ENCODE measurements at regions not wholly inside any gene's neighbourhood (a gene's known extent, or its start where the extent isn't known, plus 50 kb on each side); places are given as distances from the start of the nearest gene placed in this dataset.

DNA sequence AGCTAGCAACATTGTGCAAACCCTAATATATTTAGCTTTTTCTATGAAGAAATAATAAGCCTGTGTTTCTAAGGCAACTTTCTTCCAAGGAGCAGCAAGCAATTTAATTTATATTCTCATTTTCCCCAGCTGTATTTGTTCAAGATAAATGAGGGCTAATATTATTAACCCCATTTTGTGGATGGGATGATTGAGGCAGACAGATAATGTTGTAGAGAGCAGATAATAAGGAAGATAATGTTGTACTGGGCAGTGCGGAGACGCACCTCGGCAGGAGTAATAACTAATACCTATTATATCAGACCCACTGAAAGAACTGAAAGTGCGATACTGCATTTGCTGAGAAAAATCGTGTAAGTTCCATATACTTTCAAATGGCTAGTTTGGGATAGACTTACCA lies 344.1 kb upstream of the FANCL start:
- no peaks in the 10 kb centered on the region for H3K27me3 ChIP-seq (replicated peaks in 1 of 4; ENCODE audit: control extremely low read depth in 1 of 4, control insufficient read depth in 3 of 4, insufficient read depth in 4 of 4, low read length in 3 of 4)
- Mint-ChIP-seq H3K27me3 (no peaks in the 10 kb centered on the region), H3K9me3 (ENCODE audit: insufficient read depth) (no peaks in the 10 kb centered on the region), H3K27ac (no peak overlapping the region), H3K4me3 (no peak overlapping the region), H3K4me1 (no peaks in the 10 kb centered on the region)
- intact Hi-C loops (cut with micrococcal nuclease), result no loop called here
- WGBS (ENCODE audit: insufficient coverage), result no CpG with 5 or more reads among the region's 5 CpGs
- ATAC-seq (ENCODE audit: low read depth) (no peak), DNase-seq (no peak)
- no peaks in the 10 kb centered on the region for H4K20me1 ChIP-seq (ENCODE audit: control insufficient read depth, insufficient read depth, low read length, poor library complexity, severe bottlenecking)
- ChIA-PET POLR2A (no interaction called here), CTCF (interaction anchor here (0.5 kb wide), 1 partner anchor 14 kb away, joined by 4 read pairs; no protein-coding TSS in a partner anchor)
- no peaks in the 10 kb centered on the region for H3K79me2 ChIP-seq (ENCODE audit: control insufficient read depth, insufficient read depth, low read length)
- no peak overlapping the region for H3K4me3 ChIP-seq (ENCODE audit: control extremely low read depth in 1 of 5, extremely low read depth in 1 of 5, insufficient read depth in 1 of 5, low read depth in 2 of 5, low read length in 4 of 5)
- H3K9ac ChIP-seq (ENCODE audit: low read length), result no peak overlapping the region
- TF ChIP-seq, protein P1, sequence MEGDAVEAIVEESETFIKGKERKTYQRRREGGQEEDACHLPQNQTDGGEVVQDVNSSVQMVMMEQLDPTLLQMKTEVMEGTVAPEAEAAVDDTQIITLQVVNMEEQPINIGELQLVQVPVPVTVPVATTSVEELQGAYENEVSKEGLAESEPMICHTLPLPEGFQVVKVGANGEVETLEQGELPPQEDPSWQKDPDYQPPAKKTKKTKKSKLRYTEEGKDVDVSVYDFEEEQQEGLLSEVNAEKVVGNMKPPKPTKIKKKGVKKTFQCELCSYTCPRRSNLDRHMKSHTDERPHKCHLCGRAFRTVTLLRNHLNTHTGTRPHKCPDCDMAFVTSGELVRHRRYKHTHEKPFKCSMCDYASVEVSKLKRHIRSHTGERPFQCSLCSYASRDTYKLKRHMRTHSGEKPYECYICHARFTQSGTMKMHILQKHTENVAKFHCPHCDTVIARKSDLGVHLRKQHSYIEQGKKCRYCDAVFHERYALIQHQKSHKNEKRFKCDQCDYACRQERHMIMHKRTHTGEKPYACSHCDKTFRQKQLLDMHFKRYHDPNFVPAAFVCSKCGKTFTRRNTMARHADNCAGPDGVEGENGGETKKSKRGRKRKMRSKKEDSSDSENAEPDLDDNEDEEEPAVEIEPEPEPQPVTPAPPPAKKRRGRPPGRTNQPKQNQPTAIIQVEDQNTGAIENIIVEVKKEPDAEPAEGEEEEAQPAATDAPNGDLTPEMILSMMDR (IDR thresholded peaks at IDR 0.05), result no peak
- TF ChIP-seq EZH2 (IDR thresholded peaks at IDR 0.05; ENCODE audit: borderline replicate concordance, insufficient read depth, low read depth, low read length, poor library complexity, severe bottlenecking), result no peak
- H3K9me3 ChIP-seq (ENCODE audit: control extremely low read depth in 1 of 3, control insufficient read depth in 2 of 3, insufficient read depth in 1 of 3, low read length in 2 of 3), result no peaks in the 10 kb centered on the region
- no peak overlapping the region for H3K27ac ChIP-seq (ENCODE audit: low read length in 2 of 2)
- no peak overlapping the region for H2AFZ ChIP-seq (ENCODE audit: insufficient read depth, low read depth, low read length, poor library complexity, severe bottlenecking)
- no peaks in the 10 kb centered on the region for H3K4me1 ChIP-seq (ENCODE audit: control insufficient read depth in 2 of 2, insufficient read depth in 2 of 2, low read length in 2 of 2)
- no peak overlapping the region for H3K4me2 ChIP-seq (replicated peaks; ENCODE audit: low read depth, low read length, poor library complexity, severe bottlenecking)
- no peaks in the 10 kb centered on the region for H3K36me3 ChIP-seq (replicated peaks in 1 of 2; ENCODE audit: control extremely low read depth in 1 of 2, control insufficient read depth in 1 of 2, extremely low read depth in 1 of 2, insufficient read depth in 2 of 2, low read length in 1 of 2)

DNA sequence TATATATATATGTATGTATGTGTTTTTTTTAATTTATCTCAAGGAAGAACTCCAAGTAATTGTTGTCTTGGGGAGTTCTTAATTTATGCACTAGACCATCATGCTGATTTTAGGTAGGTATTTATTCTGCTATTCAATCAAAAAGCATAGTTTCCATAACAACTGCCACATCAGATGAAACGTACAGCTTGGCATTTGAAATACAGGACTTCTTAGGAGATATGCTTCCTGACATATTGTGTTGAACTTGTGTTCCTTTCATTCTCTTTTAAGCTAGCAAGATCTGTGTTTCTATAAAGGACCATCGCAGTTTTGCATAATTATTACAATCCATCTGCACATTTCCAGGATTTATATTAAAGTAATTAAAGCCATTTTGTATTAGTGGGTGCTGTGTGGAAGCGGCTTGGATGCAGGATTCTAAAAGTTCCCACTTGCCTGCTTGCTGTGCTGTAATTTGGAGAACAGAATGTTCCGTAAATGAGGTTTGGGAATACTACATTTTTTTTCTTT lies 343.5 kb upstream of the FANCL start:
- Histone ChIP-seq H3K27me3 (replicated peaks in 1 of 4; ENCODE audit: control extremely low read depth in 1 of 4, control insufficient read depth in 3 of 4, insufficient read depth in 4 of 4, low read length in 3 of 4) (no peaks in the 10 kb centered on the region), H3K27ac (ENCODE audit: low read length in 2 of 2) (no peak overlapping the region), H3K4me1 (ENCODE audit: control insufficient read depth in 2 of 2, insufficient read depth in 2 of 2, low read length in 2 of 2) (no peaks in the 10 kb centered on the region), H3K36me3 (replicated peaks in 1 of 2; ENCODE audit: control extremely low read depth in 1 of 2, control insufficient read depth in 1 of 2, extremely low read depth in 1 of 2, insufficient read depth in 2 of 2, low read length in 1 of 2) (no peaks in the 10 kb centered on the region), H3K9ac (ENCODE audit: low read length) (no peak overlapping the region), H3K79me2 (ENCODE audit: control insufficient read depth, insufficient read depth, low read length) (no peaks in the 10 kb centered on the region), H3K9me3 (ENCODE audit: control extremely low read depth in 1 of 3, control insufficient read depth in 2 of 3, insufficient read depth in 1 of 3, low read length in 2 of 3) (no peaks in the 10 kb centered on the region), H4K20me1 (ENCODE audit: control insufficient read depth, insufficient read depth, low read length, poor library complexity, severe bottlenecking) (no peaks in the 10 kb centered on the region), H3K4me3 (ENCODE audit: control extremely low read depth in 1 of 5, extremely low read depth in 1 of 5, insufficient read depth in 1 of 5, low read depth in 2 of 5, low read length in 4 of 5) (no peak overlapping the region), H3K4me2 (replicated peaks; ENCODE audit: low read depth, low read length, poor library complexity, severe bottlenecking) (no peak overlapping the region), H2AFZ (ENCODE audit: insufficient read depth, low read depth, low read length, poor library complexity, severe bottlenecking) (no peak overlapping the region)
- TF ChIP-seq, protein P1 (IDR thresholded peaks at IDR 0.05), result no peak
- TF ChIP-seq EZH2 (IDR thresholded peaks at IDR 0.05; ENCODE audit: borderline replicate concordance, insufficient read depth, low read depth, low read length, poor library complexity, severe bottlenecking), result no peak
- POLR2A ChIA-PET, result no interaction called here
- H3K4me1 Mint-ChIP-seq, result no peaks in the 10 kb centered on the region
- DNase-seq, result no peak
- CTCF ChIA-PET, result no interaction called here
- ATAC-seq (ENCODE audit: low read depth), result no peak
- intact Hi-C loops (cut with micrococcal nuclease), result no loop called here
- WGBS (ENCODE audit: insufficient coverage), result no CpG with 5 or more reads among the region's 4 CpGs
- no peaks in the 10 kb centered on the region for H3K9me3 Mint-ChIP-seq (ENCODE audit: insufficient read depth)
- no peaks in the 10 kb centered on the region for H3K27me3 Mint-ChIP-seq
- no peak overlapping the region for H3K27ac Mint-ChIP-seq
- no peak overlapping the region for H3K4me3 Mint-ChIP-seq
